ENCODE measurements at regions not wholly inside any gene's neighbourhood (a gene's known extent, or its start where the extent isn't known, plus 50 kb on each side); places are given as distances from the start of the nearest gene placed in this dataset.

- Mint-ChIP-seq H3K27me3 (no peaks in the 10 kb centered on the region), H3K27ac (no peak overlapping the region), H3K9me3 (peaks cover 0 to 29% (median 5%) of the 10 kb centered on the region in 8 donors), H3K4me1 (no peaks in the 10 kb centered on the region), H3K36me3 (no peaks in the 10 kb centered on the region), H3K4me3 (no peak overlapping the region)
- H3K36me3 ChIP-seq (ENCODE audit: insufficient read depth, low read length), result no peaks in the 10 kb centered on the region
- H3K4me3 ChIP-seq (ENCODE audit: low read length in 2 of 2), result no peak overlapping the region
- no peaks in the 10 kb centered on the region for H3K27me3 ChIP-seq (ENCODE audit: insufficient read depth, low read length)
- no peak for DNase-seq
- no peak overlapping the region for H3K27ac ChIP-seq (ENCODE audit: low read depth, low read length)
- POLR2A ChIA-PET (ENCODE audit: partially characterized antibody), result no interaction called here
- intact Hi-C loops (cut with micrococcal nuclease), result no loop called here
- H3K4me1 ChIP-seq (ENCODE audit: insufficient read depth, low read length), result no peaks in the 10 kb centered on the region
- H3K9me3 ChIP-seq (ENCODE audit: control insufficient read depth in 1 of 2, low read length in 2 of 2), result no peaks in the 10 kb centered on the region
- CTCF ChIA-PET (ENCODE audit: partially characterized antibody), result no interaction called here
Observed at GRCh38 chr16:63806794-63807506, 1314.9 kb downstream of the CDH11 start.

GRCh38 chr16:63804126-63804525 is 1317.7 kb downstream of the CDH11 start:
- no peaks in the 10 kb centered on the region for H3K27me3 ChIP-seq (ENCODE audit: insufficient read depth, low read length)
- peaks cover 1 to 35% (median 12%) of the 10 kb centered on the region in 8 donors for H3K9me3 Mint-ChIP-seq
- no peak overlapping the region for H3K4me3 Mint-ChIP-seq
- no peaks in the 10 kb centered on the region for H3K36me3 ChIP-seq (ENCODE audit: insufficient read depth, low read length)
- no peaks in the 10 kb centered on the region for H3K4me1 ChIP-seq (ENCODE audit: insufficient read depth, low read length)
- H3K4me3 ChIP-seq (ENCODE audit: low read length in 2 of 2), result no peak overlapping the region
- CTCF ChIA-PET (ENCODE audit: partially characterized antibody), result no interaction called here
- POLR2A ChIA-PET (ENCODE audit: partially characterized antibody), result no interaction called here
- no peak overlapping the region for H3K27ac Mint-ChIP-seq
- H3K27me3 Mint-ChIP-seq, result no peaks in the 10 kb centered on the region
- intact Hi-C loops (cut with micrococcal nuclease), result no loop called here
- DNase-seq, result no peak
- H3K4me1 Mint-ChIP-seq, result no peaks in the 10 kb centered on the region
- no peaks in the 10 kb centered on the region for H3K9me3 ChIP-seq (ENCODE audit: control insufficient read depth in 1 of 2, low read length in 2 of 2)
- no peak overlapping the region for H3K27ac ChIP-seq (ENCODE audit: low read depth, low read length)
- H3K36me3 Mint-ChIP-seq, result no peaks in the 10 kb centered on the region

DNA sequence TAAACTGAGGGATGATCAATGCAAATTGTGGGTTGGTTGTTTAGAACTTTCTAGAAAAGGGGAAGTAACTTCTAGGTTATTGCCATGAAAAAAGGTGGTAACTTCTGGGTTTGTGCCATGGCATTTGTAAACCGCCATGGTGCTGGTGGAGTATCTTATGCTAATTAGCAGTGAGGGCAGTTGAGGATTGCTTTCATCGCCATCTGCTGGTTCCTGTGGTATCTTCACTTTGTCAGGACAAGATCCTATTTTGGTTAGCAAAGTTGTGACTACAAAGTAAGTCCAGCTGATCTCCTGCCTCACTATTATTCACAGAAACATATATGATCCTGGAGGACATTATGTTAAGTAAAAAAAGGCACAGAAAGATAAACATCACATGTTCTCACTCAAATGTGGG is 1332.3 kb downstream of the CDH11 start:
- Mint-ChIP-seq H3K4me3 (no peak overlapping the region), H3K27ac (no peak overlapping the region), H3K4me1 (no peaks in the 10 kb centered on the region), H3K9me3 (peaks cover 9 to 33% (median 23%) of the 10 kb centered on the region in 8 donors), H3K27me3 (no peaks in the 10 kb centered on the region), H3K36me3 (peaks cover 0 to 2% of the 10 kb centered on the region in 2 donors)
- H3K27ac ChIP-seq (ENCODE audit: low read depth, low read length), result no peak overlapping the region
- peaks cover 0 to 7% of the 10 kb centered on the region in 2 donors for H3K9me3 ChIP-seq (ENCODE audit: control insufficient read depth in 1 of 2, low read length in 2 of 2)
- DNase-seq, result no peak
- H3K27me3 ChIP-seq (ENCODE audit: insufficient read depth, low read length), result no peaks in the 10 kb centered on the region
- intact Hi-C loops (cut with micrococcal nuclease), result no loop called here
- ChIA-PET CTCF (ENCODE audit: partially characterized antibody) (no interaction called here), POLR2A (ENCODE audit: partially characterized antibody) (no interaction called here)
- H3K4me1 ChIP-seq (ENCODE audit: insufficient read depth, low read length), result no peaks in the 10 kb centered on the region
- H3K36me3 ChIP-seq (ENCODE audit: insufficient read depth, low read length), result no peaks in the 10 kb centered on the region
- no peak overlapping the region for H3K4me3 ChIP-seq (ENCODE audit: low read length in 2 of 2)

GRCh38 chr16:63787014-63787413 is 1334.8 kb downstream of the CDH11 start:
- Histone ChIP-seq H3K9me3 (ENCODE audit: control insufficient read depth in 1 of 2, low read length in 2 of 2) (peaks cover 0 to 7% of the 10 kb centered on the region in 2 donors), H3K4me3 (ENCODE audit: low read length in 2 of 2) (no peak overlapping the region), H3K4me1 (ENCODE audit: insufficient read depth, low read length) (no peaks in the 10 kb centered on the region), H3K27ac (ENCODE audit: low read depth, low read length) (no peak overlapping the region), H3K36me3 (ENCODE audit: insufficient read depth, low read length) (no peaks in the 10 kb centered on the region), H3K27me3 (ENCODE audit: insufficient read depth, low read length) (no peaks in the 10 kb centered on the region)
- CTCF ChIA-PET (ENCODE audit: partially characterized antibody), result no interaction called here
- no peak for DNase-seq
- H3K27ac Mint-ChIP-seq, result no peak overlapping the region
- intact Hi-C loops (cut with micrococcal nuclease), result no loop called here
- H3K27me3 Mint-ChIP-seq, result no peaks in the 10 kb centered on the region
- H3K4me1 Mint-ChIP-seq, result no peaks in the 10 kb centered on the region
- peaks cover 5 to 37% (median 28%) of the 10 kb centered on the region in 8 donors for H3K9me3 Mint-ChIP-seq
- POLR2A ChIA-PET (ENCODE audit: partially characterized antibody), result no interaction called here
- H3K36me3 Mint-ChIP-seq, result peaks cover 0 to 2% of the 10 kb centered on the region in 2 donors
- no peak overlapping the region for H3K4me3 Mint-ChIP-seq

- no peaks in the 10 kb centered on the region for H3K4me1 Mint-ChIP-seq
- no peaks in the 10 kb centered on the region for H3K27me3 Mint-ChIP-seq
Observed at GRCh38 chr16:63785170-63785569, 1336.7 kb downstream of the CDH11 start.

DNA sequence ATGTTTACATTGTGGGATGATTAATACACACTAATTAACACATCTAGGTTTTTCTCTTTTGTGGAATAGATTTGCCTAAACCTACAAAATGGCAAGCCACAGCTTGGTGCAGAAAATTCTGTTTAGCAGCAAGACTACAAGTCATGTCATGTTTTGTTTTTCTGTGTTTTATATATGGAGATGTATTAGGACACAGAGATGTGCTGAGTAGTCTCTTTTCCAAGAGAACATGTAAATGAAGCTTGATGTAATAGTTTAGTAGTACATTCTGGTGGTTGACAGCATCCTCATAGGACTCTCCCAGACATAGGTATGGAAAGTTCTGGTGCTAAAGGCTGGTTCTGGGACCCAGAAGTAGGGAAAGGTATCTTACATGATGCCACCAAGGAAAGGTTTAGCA is 1345.4 kb downstream of the CDH11 start:
- Mint-ChIP-seq H3K36me3 (no peaks in the 10 kb centered on the region), H3K27ac (no peak overlapping the region), H3K27me3 (no peaks in the 10 kb centered on the region), H3K4me3 (no peak overlapping the region), H3K9me3 (peaks cover 0 to 38% (median 20%) of the 10 kb centered on the region in 8 donors), H3K4me1 (no peaks in the 10 kb centered on the region)
- Histone ChIP-seq H3K27ac (ENCODE audit: low read depth, low read length) (no peak overlapping the region), H3K27me3 (ENCODE audit: insufficient read depth, low read length) (no peaks in the 10 kb centered on the region), H3K4me1 (ENCODE audit: insufficient read depth, low read length) (no peaks in the 10 kb centered on the region), H3K9me3 (ENCODE audit: control insufficient read depth in 1 of 2, low read length in 2 of 2) (no peaks in the 10 kb centered on the region), H3K4me3 (ENCODE audit: low read length in 2 of 2) (no peak overlapping the region), H3K36me3 (ENCODE audit: insufficient read depth, low read length) (no peaks in the 10 kb centered on the region)
- DNase-seq, result no peak
- ChIA-PET POLR2A (ENCODE audit: partially characterized antibody) (no interaction called here), CTCF (ENCODE audit: partially characterized antibody) (no interaction called here)
- intact Hi-C loops (cut with micrococcal nuclease), result no loop called here

More at GRCh38 chr16:63785170-63785569, 1336.7 kb downstream of the CDH11 start:
- H3K4me1 ChIP-seq (ENCODE audit: insufficient read depth, low read length), result no peaks in the 10 kb centered on the region
- no peaks in the 10 kb centered on the region for H3K27me3 ChIP-seq (ENCODE audit: insufficient read depth, low read length)
- DNase-seq, result no peak
- H3K9me3 ChIP-seq (ENCODE audit: control insufficient read depth in 1 of 2, low read length in 2 of 2), result peaks cover 0 to 7% of the 10 kb centered on the region in 2 donors
- no peaks in the 10 kb centered on the region for H3K36me3 ChIP-seq (ENCODE audit: insufficient read depth, low read length)
- H3K4me3 ChIP-seq (ENCODE audit: low read length in 2 of 2), result no peak overlapping the region
- ChIA-PET POLR2A (ENCODE audit: partially characterized antibody) (no interaction called here), CTCF (ENCODE audit: partially characterized antibody) (no interaction called here)
- peaks cover 0 to 2% of the 10 kb centered on the region in 2 donors for H3K36me3 Mint-ChIP-seq
- no peak overlapping the region for H3K4me3 Mint-ChIP-seq
- peaks cover 5 to 38% (median 28%) of the 10 kb centered on the region in 8 donors for H3K9me3 Mint-ChIP-seq
- H3K27ac ChIP-seq (ENCODE audit: low read depth, low read length), result no peak overlapping the region
- H3K27ac Mint-ChIP-seq, result no peak overlapping the region
- intact Hi-C loops (cut with micrococcal nuclease), result no loop called here

DNA sequence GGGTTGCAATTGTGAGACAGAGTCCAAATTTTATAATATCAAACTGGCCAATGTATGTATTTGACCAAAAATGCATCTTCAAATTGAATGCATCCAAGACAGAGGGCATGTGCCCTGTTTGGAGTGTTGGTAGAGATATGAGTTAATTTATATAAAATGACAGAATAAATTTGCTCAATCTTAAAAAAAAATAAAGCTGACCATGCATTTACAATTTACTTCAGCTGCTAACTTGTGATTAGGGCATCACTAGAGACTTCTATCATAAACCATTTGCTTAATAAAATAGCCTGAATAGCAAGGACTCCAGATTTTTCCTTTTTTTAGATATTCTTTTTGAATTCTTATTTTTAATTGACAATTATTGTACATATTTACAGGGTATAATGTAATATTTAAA is 1345.8 kb downstream of the CDH11 start:
- H3K9me3 Mint-ChIP-seq, result peaks cover 0 to 42% (median 20%) of the 10 kb centered on the region in 8 donors
- no peaks in the 10 kb centered on the region for H3K27me3 Mint-ChIP-seq
- Histone ChIP-seq H3K4me3 (ENCODE audit: low read length in 2 of 2) (no peak overlapping the region), H3K27me3 (ENCODE audit: insufficient read depth, low read length) (no peaks in the 10 kb centered on the region), H3K9me3 (ENCODE audit: control insufficient read depth in 1 of 2, low read length in 2 of 2) (no peaks in the 10 kb centered on the region), H3K4me1 (ENCODE audit: insufficient read depth, low read length) (no peaks in the 10 kb centered on the region), H3K27ac (ENCODE audit: low read depth, low read length) (no peak overlapping the region), H3K36me3 (ENCODE audit: insufficient read depth, low read length) (no peaks in the 10 kb centered on the region)
- CTCF ChIA-PET (ENCODE audit: partially characterized antibody), result no interaction called here
- no peak for DNase-seq
- no peak overlapping the region for H3K27ac Mint-ChIP-seq
- POLR2A ChIA-PET (ENCODE audit: partially characterized antibody), result no interaction called here
- no peak overlapping the region for H3K4me3 Mint-ChIP-seq
- H3K36me3 Mint-ChIP-seq, result no peaks in the 10 kb centered on the region
- intact Hi-C loops (cut with micrococcal nuclease), result no loop called here
- H3K4me1 Mint-ChIP-seq, result no peaks in the 10 kb centered on the region

DNA sequence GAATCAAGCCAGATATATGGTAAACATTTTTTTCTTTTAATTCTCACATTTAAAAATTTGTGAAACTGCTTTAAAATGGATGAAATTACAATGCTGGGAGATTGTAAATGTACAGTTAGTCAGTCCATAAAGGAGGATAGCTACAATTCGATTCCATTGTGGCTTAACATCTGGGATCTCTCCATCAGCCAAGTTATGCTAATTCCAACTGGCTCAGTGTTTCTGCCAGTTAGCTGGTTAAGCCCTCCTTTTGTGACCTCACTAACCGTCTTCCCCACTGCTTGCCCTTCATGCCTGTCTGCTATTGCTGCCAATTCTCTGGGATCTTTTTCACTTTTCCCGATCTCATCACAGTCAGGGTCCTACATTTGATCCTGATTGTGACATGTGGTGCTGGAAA is 1347.6 kb downstream of the CDH11 start:
- H3K9me3 ChIP-seq (ENCODE audit: control insufficient read depth in 1 of 2, low read length in 2 of 2), result no peaks in the 10 kb centered on the region
- H3K4me3 Mint-ChIP-seq, result no peak overlapping the region
- intact Hi-C loops (cut with micrococcal nuclease), result no loop called here
- POLR2A ChIA-PET (ENCODE audit: partially characterized antibody), result no interaction called here
- no peaks in the 10 kb centered on the region for H3K4me1 Mint-ChIP-seq
- H3K36me3 Mint-ChIP-seq, result no peaks in the 10 kb centered on the region
- no peak overlapping the region for H3K27ac Mint-ChIP-seq
- H3K9me3 Mint-ChIP-seq, result peaks cover 0 to 51% (median 22%) of the 10 kb centered on the region in 8 donors
- H3K27ac ChIP-seq (ENCODE audit: low read depth, low read length), result no peak overlapping the region
- CTCF ChIA-PET (ENCODE audit: partially characterized antibody), result no interaction called here
- H3K27me3 Mint-ChIP-seq, result no peaks in the 10 kb centered on the region
- H3K4me1 ChIP-seq (ENCODE audit: insufficient read depth, low read length), result no peaks in the 10 kb centered on the region
- no peaks in the 10 kb centered on the region for H3K27me3 ChIP-seq (ENCODE audit: insufficient read depth, low read length)
- DNase-seq, result no peak
- H3K36me3 ChIP-seq (ENCODE audit: insufficient read depth, low read length), result no peaks in the 10 kb centered on the region
- H3K4me3 ChIP-seq (ENCODE audit: low read length in 2 of 2), result no peak overlapping the region
